Cardiac fibroblast (primary cell): ENCODE measurements at regions not wholly inside any gene's neighbourhood (a gene's known extent, or its start where the extent isn't known, plus 50 kb on each side); places are given as distances from the start of the nearest gene placed in this dataset.

Source experiments
- DNase-seq, 2 donors: peaks; one replicate each; pipeline versions ENCODE4 v3.0.0 to v3.0.0-alpha.2; 2010; ENCODE audit warnings: low read depth in 2 of 2
- H3K4me3 ChIP-seq, 2 donors: replicated peaks in 1 of 2; 1 replicate in 1 of 2; 2 replicates in 1 of 2; pipeline ENCODE4 v1.5.1; 2011; ENCODE audit warnings: low read depth in 2 of 2, low read length in 2 of 2, mild to moderate bottlenecking in 2 of 2, moderate library complexity in 1 of 2
- CTCF ChIP-seq: IDR thresholded peaks from one replicate; pipeline ENCODE4 v1.5.1; 2011; ENCODE audit warnings: low read depth, mild to moderate bottlenecking, low read length, inconsistent platforms

- TF ChIP-seq CTCF, result no peak
- H3K4me3 ChIP-seq, result no peak overlapping the region
- no peak for DNase-seq
Measured at GRCh38 chr21:35677298-35677841, 383.0 kb downstream of the SETD4 start.

GRCh38 chr21:35674895-35675470 is 385.3 kb downstream of the SETD4 start:
- TF ChIP-seq CTCF, result no peak
- H3K4me3 ChIP-seq, result no peak overlapping the region
- DNase-seq, result peak; percentile 7 to 37

GRCh38 chr21:35674091-35674671 is 386.1 kb downstream of the SETD4 start:
- no peak for TF ChIP-seq CTCF
- no peak overlapping the region for H3K4me3 ChIP-seq
- no peak for DNase-seq

GRCh38 chr21:35672313-35672712 is 388.0 kb downstream of the SETD4 start:
- H3K4me3 ChIP-seq, result no peak overlapping the region
- TF ChIP-seq CTCF, result no peak
- no peak for DNase-seq

GRCh38 chr21:35664683-35665082 is 395.6 kb downstream of the SETD4 start:
- H3K4me3 ChIP-seq, result no peak overlapping the region
- no peak for TF ChIP-seq CTCF
- no peak for DNase-seq

- no peak for TF ChIP-seq CTCF
- H3K4me3 ChIP-seq, result no peak overlapping the region
- no peak for DNase-seq
Measured at GRCh38 chr21:35663856-35664606, 396.3 kb downstream of the SETD4 start.
